AG04450 (cell line): ENCODE measurements at regions not wholly inside any gene's neighbourhood (a gene's known extent, or its start where the extent isn't known, plus 50 kb on each side); places are given as distances from the start of the nearest gene placed in this dataset.

ENCODE experiments used
- CTCF ChIA-PET: fragments of 300-600, 350-600 bp; formaldehyde crosslinking; extraction: SDS; loops from one replicate; lab custom pipeline; 2022; ENCODE audit warnings: antibody characterized with exemption, inconsistent platforms; lab: Charles Lee
- POLR2A ChIA-PET: fragments of 350-600 bp; formaldehyde crosslinking; extraction: SDS; loops from one replicate; lab custom pipeline; 2021; ENCODE audit warnings: antibody characterized with exemption, inconsistent platforms; lab: Yijun Ruan, JAX
- DNase-seq: peaks from one replicate; pipeline ENCODE4 v3.0.0-alpha.2; 2011; ENCODE audit warnings: low read depth, low spot score
- H3K27ac ChIP-seq: one replicate; pipeline ENCODE4 v1.5.1; 2012; ENCODE audit warnings: low read depth, low read length, control low read depth
- H3K27me3 ChIP-seq: one replicate; pipeline ENCODE4 v1.6.0; 2012; ENCODE audit warnings: low read length; ENCODE audit not compliant: control insufficient read depth, insufficient read depth
- H3K4me3 ChIP-seq: 2 replicates; pipeline ENCODE4 v1.5.1; 2011; ENCODE audit warnings: mild to moderate bottlenecking, low read depth, low read length, control low read depth
- H3K9me3 ChIP-seq: 2 replicates; pipeline ENCODE4 v1.5.1; 2012; ENCODE audit warnings: low read length; ENCODE audit not compliant: control insufficient read depth, insufficient read depth
- CTCF ChIP-seq: IDR thresholded peaks from 2 replicates; pipeline ENCODE4 v1.5.1; 2011; ENCODE audit warnings: low read depth, low read length, control low read depth, inconsistent platforms

GRCh38 chr12:30219047-30219446 lies 435.3 kb upstream of the TMTC1 start:
- POLR2A ChIA-PET: no interaction called here
- no peaks in the 10 kb centered on the region for H3K27me3 ChIP-seq
- no peak for DNase-seq
- TF ChIP-seq CTCF: no peak
- H3K27ac ChIP-seq: no peak overlapping the region
- no peaks in the 10 kb centered on the region for H3K9me3 ChIP-seq
- CTCF ChIA-PET: no interaction called here
- no peak overlapping the region for H3K4me3 ChIP-seq

- Histone ChIP-seq H3K27me3 (no peaks in the 10 kb centered on the region), H3K4me3 (no peak overlapping the region), H3K27ac (no peak overlapping the region), H3K9me3 (no peaks in the 10 kb centered on the region)
- DNase-seq: no peak
- POLR2A ChIA-PET: no interaction called here
- TF ChIP-seq CTCF: no peak
- CTCF ChIA-PET: interaction anchor here (0.8 kb wide), 1 partner anchor 698 kb away, joined by 3 read pairs; no protein-coding TSS in a partner anchor
Measured at GRCh38 chr12:30218073-30218472, 434.3 kb upstream of the TMTC1 start.

DNA sequence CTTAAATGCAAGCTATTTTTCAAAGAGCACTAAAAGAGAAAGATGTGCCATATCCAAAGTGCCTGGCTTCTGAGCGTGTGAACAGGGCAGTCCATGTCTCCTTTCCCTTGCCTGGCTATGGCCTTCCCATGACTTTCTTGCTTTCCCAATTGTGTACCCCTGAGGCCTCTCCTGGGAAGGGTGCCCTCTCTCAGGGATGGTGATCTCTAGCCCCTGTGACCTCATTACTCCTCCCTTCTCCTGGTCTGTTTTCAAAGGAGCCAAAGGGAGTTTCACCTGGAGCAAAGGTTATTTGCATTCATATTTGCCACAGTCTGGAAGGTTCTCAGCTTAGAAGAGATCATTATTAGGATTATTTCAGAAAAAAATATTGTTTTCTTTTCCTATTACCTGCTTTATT lies 429.4 kb upstream of the TMTC1 start:
- no peaks in the 10 kb centered on the region for H3K9me3 ChIP-seq
- ChIA-PET CTCF (no interaction called here), POLR2A (no interaction called here)
- DNase-seq: no peak
- H3K27ac ChIP-seq: no peak overlapping the region
- H3K4me3 ChIP-seq: no peak overlapping the region
- no peaks in the 10 kb centered on the region for H3K27me3 ChIP-seq
- TF ChIP-seq CTCF: no peak

GRCh38 chr12:30211743-30212142 lies 428.0 kb upstream of the TMTC1 start:
- POLR2A ChIA-PET: no interaction called here
- Histone ChIP-seq H3K4me3 (no peak overlapping the region), H3K9me3 (no peaks in the 10 kb centered on the region), H3K27ac (no peak overlapping the region), H3K27me3 (no peaks in the 10 kb centered on the region)
- no peak for TF ChIP-seq CTCF
- CTCF ChIA-PET: no interaction called here
- DNase-seq: no peak

DNA sequence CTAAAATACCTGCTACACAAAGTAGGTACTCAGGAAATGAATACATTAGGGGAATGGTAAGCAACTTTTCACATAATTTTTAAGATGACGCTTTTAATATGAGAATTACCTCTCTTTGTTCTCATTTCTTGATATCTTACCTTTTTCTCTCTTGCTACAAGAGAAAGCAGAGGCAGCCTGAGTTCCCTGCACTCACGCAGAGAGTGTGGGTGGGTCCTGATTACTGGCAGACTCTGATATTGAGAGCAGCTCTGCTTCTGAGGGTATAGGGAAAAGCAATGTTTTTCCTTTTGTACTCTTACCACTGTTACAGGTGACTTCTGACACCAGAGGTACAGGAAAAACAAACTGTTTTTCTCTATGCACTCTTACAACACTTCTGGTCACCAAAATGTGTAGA lies 420.2 kb upstream of the TMTC1 start:
- no peak overlapping the region for H3K27ac ChIP-seq
- CTCF ChIA-PET: no interaction called here
- POLR2A ChIA-PET: no interaction called here

More for the DNA sequence above, 420.2 kb upstream of the TMTC1 start:
- H3K4me3 ChIP-seq: no peak overlapping the region
- DNase-seq: no peak
- no peak for TF ChIP-seq CTCF
- no peaks in the 10 kb centered on the region; the same call in 1 of the 2 replicates for H3K9me3 ChIP-seq
- H3K27me3 ChIP-seq: peaks cover 27% of the 10 kb centered on the region
